Uterus (tissue), 3 donors: ENCODE measurements at regions not wholly inside any gene's neighbourhood (a gene's known extent, or its start where the extent isn't known, plus 50 kb on each side); places are given as distances from the start of the nearest gene placed in this dataset. TPM values are rescaled to one million over a fixed set of nuclear protein-coding genes. Genes with fewer than 3 reads are reported as not detected.

Experiments used
- DNase-seq, 2 donors: peaks; one replicate each; pipeline ENCODE4 v3.0.0-alpha.2; 2019 to 2020
- H3K27ac ChIP-seq, 2 donors: fragments of 200-600 bp; sonication (generic); 1 replicate in 1 of 2; 2 replicates in 1 of 2; pipeline ENCODE4 v1.5.1; 2016 to 2018
- H3K27me3 ChIP-seq, 2 donors: fragments of 200-600 bp; sonication (generic); one replicate each; pipeline ENCODE4 v1.5.1; 2018 to 2019; ENCODE audit warnings: control low read depth in 1 of 2
- H3K36me3 ChIP-seq, 2 donors: fragments of 200-600 bp; sonication (generic); one replicate each; pipeline ENCODE4 v1.5.1; 2019; ENCODE audit warnings: control low read depth in 1 of 2
- H3K4me1 ChIP-seq, 2 donors: fragments of 200-600 bp; sonication (generic); one replicate each; pipeline ENCODE4 v1.5.1; 2018 to 2019; ENCODE audit warnings: control low read depth in 1 of 2
- H3K4me3 ChIP-seq, 2 donors: fragments of 200-600 bp; sonication (generic); 1 replicate in 1 of 2; 2 replicates in 1 of 2; pipeline ENCODE4 v1.5.1; 2018 to 2019; ENCODE audit warnings: mild to moderate bottlenecking in 1 of 2
- H3K9me3 ChIP-seq, 2 donors: fragments of 200-600 bp; sonication (generic); one replicate each; pipeline ENCODE4 v1.5.1; 2019; ENCODE audit warnings: control low read depth in 1 of 2
- CTCF ChIP-seq, 4 experiments: fragments of 200-600 bp in 2 of 4; fragments of 450-650 bp in 2 of 4; sonication (generic) in 2 of 4; IDR thresholded peaks; one replicate each; pipeline ENCODE4 v1.5.1; 2016 to 2019; ENCODE audit warnings: antibody characterized with exemption in 4 of 4, mild to moderate bottlenecking in 2 of 4, moderate library complexity in 1 of 4
- POLR2A ChIP-seq, 2 donors: fragments of 450-650 bp; IDR thresholded peaks; one replicate each; pipeline ENCODE4 v1.6.1; 2016; ENCODE audit warnings: antibody characterized with exemption in 2 of 2, mild to moderate bottlenecking in 1 of 2, moderate library complexity in 1 of 2
- intact Hi-C: fragments of 100-400 bp; cut with DNase I; formaldehyde crosslinking; loops from one replicate; pipeline ENCODE4 v1.15.1; 2023; ENCODE audit warnings: low total_unique reads
- small RNA-seq: library from RNA; depleted of rRNA; stranded (forward); fragments of <200 nt; gene quantifications from one replicate; pipeline ENCODE3, GENCODE V24; 2016
- donor health status: DM: yes; HTN: yes; CAD: no.

GRCh38 chr4:14952352-14952751 lies 49.9 kb upstream of the CPEB2 start:
- H3K27me3 ChIP-seq: no peaks in the 10 kb centered on the region
- no peak overlapping the region for H3K27ac ChIP-seq
- no peak for TF ChIP-seq CTCF (IDR thresholded peaks at IDR 0.05)
- TF ChIP-seq POLR2A (IDR thresholded peaks at IDR 0.05): no peak
- DNase-seq: no peak
- intact Hi-C loops: no loop called here
- no peaks in the 10 kb centered on the region for H3K36me3 ChIP-seq
- no peaks in the 10 kb centered on the region for H3K9me3 ChIP-seq
- H3K4me3 ChIP-seq: no peak overlapping the region
- no peaks in the 10 kb centered on the region for H3K4me1 ChIP-seq

Small RNA genes in the stretch of these regions (small RNA-seq; reads per million reads assigned to genes)
- gene RF00092: not detected
